ENCODE measurements at regions not wholly inside any gene's neighbourhood (a gene's known extent, or its start where the extent isn't known, plus 50 kb on each side); places are given as distances from the start of the nearest gene placed in this dataset.

- TF ChIP-seq CTCF (IDR thresholded peaks at IDR 0.05) (no peak), POLR2A (IDR thresholded peaks at IDR 0.05; ENCODE audit: low read length) (no peak), HOXB13 (CRISPR knock-in tag; IDR thresholded peaks at IDR 0.05; ENCODE audit: low read depth) (no peak), MAX (IDR thresholded peaks at IDR 0.05) (no peak), SMC3 (IDR thresholded peaks at IDR 0.05) (no peak), PHF8 (IDR thresholded peaks at IDR 0.05; ENCODE audit: borderline replicate concordance, low read depth) (no peak), EP300 (IDR thresholded peaks at IDR 0.05) (no peak), CEBPB (IDR thresholded peaks at IDR 0.05) (no peak), REST (IDR thresholded peaks at IDR 0.05) (no peak), RNF2 (IDR thresholded peaks at IDR 0.05; ENCODE audit: borderline replicate concordance, low read depth) (no peak), NR3C1 (IDR thresholded peaks at IDR 0.05) (no peak), ELK1 (IDR thresholded peaks at IDR 0.05; ENCODE audit: low read depth, low read length) (no peak)
Measured at GRCh38 chr4:129359461-129359860, 263.5 kb downstream of the C4orf33 start.

All from A549 (cell line).